Neural cell (in vitro differentiated cells): ENCODE measurements at regions not wholly inside any gene's neighbourhood (a gene's known extent, or its start where the extent isn't known, plus 50 kb on each side); places are given as distances from the start of the nearest gene placed in this dataset.

Experiments used
- H2AFZ ChIP-seq: fragments of 200-600, 300-800 bp; sonication (generic), shearing (Covaris generic); 2 replicates; pipeline ENCODE4 v1.6.0; 2014; ENCODE audit warnings: low read depth, mild to moderate bottlenecking, antibody characterized with exemption, low read length, moderate library complexity
- H3F3A ChIP-seq: fragments of 200-600 bp; shearing (Covaris generic); 2 replicates; pipeline ENCODE4 v1.6.1; 2016; ENCODE audit warnings: mild to moderate bottlenecking, moderate library complexity, mixed read lengths, antibody characterized with exemption, low read length; ENCODE audit not compliant: insufficient read depth, poor library complexity, severe bottlenecking
- H3K27ac ChIP-seq: fragments of 200-600, 300-800 bp; sonication (generic), shearing (Covaris generic); 2 replicates; pipeline ENCODE4 v1.5.1; 2014; ENCODE audit warnings: mild to moderate bottlenecking, low read length, moderate library complexity
- H3K27me3 ChIP-seq: fragments of 300-800, 200-600 bp; sonication (generic), shearing (Covaris generic); 2 replicates; pipeline ENCODE4 v1.6.0; 2014; ENCODE audit warnings: mild to moderate bottlenecking, low read depth, low read length, moderate library complexity; ENCODE audit not compliant: insufficient read depth
- H3K36me3 ChIP-seq: fragments of 300-800, 200-600 bp; sonication (generic), shearing (Covaris generic); 2 replicates; pipeline ENCODE4 v1.5.1; 2014; ENCODE audit warnings: mild to moderate bottlenecking, antibody characterized with exemption, low read length, moderate library complexity; ENCODE audit not compliant: insufficient read depth
- H3K4me2 ChIP-seq: fragments of 300-800, 200-600 bp; sonication (generic), shearing (Covaris generic); 2 replicates; pipeline ENCODE4 v1.6.0; 2014; ENCODE audit warnings: mild to moderate bottlenecking, low read length
- H3K4me3 ChIP-seq: fragments of 300-800, 200-600 bp; sonication (generic), shearing (Covaris generic); 2 replicates; pipeline ENCODE4 v1.5.1; 2014; ENCODE audit warnings: mild to moderate bottlenecking, low read length, moderate library complexity
- H3K79me2 ChIP-seq: fragments of 200-600 bp; shearing (Covaris generic); replicated peaks from 2 replicates; pipeline ENCODE4 v1.6.0; 2014; ENCODE audit warnings: mild to moderate bottlenecking, low read length, moderate library complexity; ENCODE audit not compliant: insufficient read depth
- H3K9ac ChIP-seq: fragments of 300-800, 200-600 bp; sonication (generic), shearing (Covaris generic); 2 replicates; pipeline ENCODE4 v1.6.1; 2016; ENCODE audit warnings: mild to moderate bottlenecking, low read length, mixed read lengths
- H3K9me2 ChIP-seq: fragments of 200-600 bp; shearing (Covaris generic); 2 replicates; pipeline ENCODE4 v1.6.1; 2016; ENCODE audit warnings: mild to moderate bottlenecking, low read length, mixed read lengths; ENCODE audit not compliant: insufficient read depth
- H3K9me3 ChIP-seq: fragments of 200-600, 300-800 bp; sonication (generic), shearing (Covaris generic); 2 replicates; pipeline ENCODE4 v1.6.1; 2016; ENCODE audit warnings: mild to moderate bottlenecking, mixed run types, low read length, moderate library complexity, mixed read lengths
- H4K20me1 ChIP-seq: fragments of 200-600 bp; shearing (Covaris generic); 2 replicates; pipeline ENCODE4 v1.6.1; 2016; ENCODE audit warnings: mild to moderate bottlenecking, mixed run types; ENCODE audit not compliant: insufficient read depth
- EP300 ChIP-seq: fragments of 450-650 bp; conservative IDR thresholded peaks from 2 replicates; pipeline ENCODE4 v1.6.1; 2014; ENCODE audit warnings: antibody characterized with exemption, mild to moderate bottlenecking, moderate library complexity; ENCODE audit not compliant: poor library complexity, severe bottlenecking
- EZH2 ChIP-seq: fragments of 200-600, 300-800 bp; shearing (Covaris generic), sonication (generic); IDR thresholded peaks from 2 replicates; pipeline ENCODE4 v1.6.1; 2014; ENCODE audit warnings: antibody characterized with exemption, low read length, borderline replicate concordance, mild to moderate bottlenecking; ENCODE audit not compliant: insufficient read depth, poor library complexity, severe bottlenecking
- MXI1 ChIP-seq: fragments of 450-650 bp; conservative IDR thresholded peaks from 2 replicates; pipeline ENCODE4 v1.6.1; 2014; ENCODE audit warnings: antibody characterized with exemption, mild to moderate bottlenecking; ENCODE audit not compliant: poor library complexity, severe bottlenecking
- POLR2AphosphoS5 ChIP-seq: IDR thresholded peaks from 2 replicates; pipeline ENCODE4 v1.6.1; 2012
- RAD21 ChIP-seq: fragments of 450-650 bp; conservative IDR thresholded peaks from 2 replicates; pipeline ENCODE4 v1.6.1; 2014; ENCODE audit warnings: antibody characterized with exemption, mild to moderate bottlenecking, moderate library complexity
- SMC3 ChIP-seq: fragments of 450-650 bp; conservative IDR thresholded peaks from 2 replicates; pipeline ENCODE4 v1.6.1; 2014; ENCODE audit warnings: antibody characterized with exemption, mild to moderate bottlenecking, moderate library complexity; ENCODE audit not compliant: poor library complexity
- TAF1 ChIP-seq: IDR thresholded peaks from 2 replicates; pipeline ENCODE4 v1.6.1; 2012; ENCODE audit warnings: low read depth
- TF ChIP-seq, protein P1 (sequence below): IDR thresholded peaks from 2 replicates; pipeline ENCODE4 v1.6.1; 2012; ENCODE audit warnings: borderline replicate concordance
- TF ChIP-seq, protein P2 (sequence below): fragments of 450-650 bp; IDR thresholded peaks from 2 replicates; pipeline ENCODE4 v1.5.1; 2014; ENCODE audit warnings: antibody characterized with exemption, mild to moderate bottlenecking, moderate library complexity; ENCODE audit not compliant: poor library complexity, severe bottlenecking

DNA sequence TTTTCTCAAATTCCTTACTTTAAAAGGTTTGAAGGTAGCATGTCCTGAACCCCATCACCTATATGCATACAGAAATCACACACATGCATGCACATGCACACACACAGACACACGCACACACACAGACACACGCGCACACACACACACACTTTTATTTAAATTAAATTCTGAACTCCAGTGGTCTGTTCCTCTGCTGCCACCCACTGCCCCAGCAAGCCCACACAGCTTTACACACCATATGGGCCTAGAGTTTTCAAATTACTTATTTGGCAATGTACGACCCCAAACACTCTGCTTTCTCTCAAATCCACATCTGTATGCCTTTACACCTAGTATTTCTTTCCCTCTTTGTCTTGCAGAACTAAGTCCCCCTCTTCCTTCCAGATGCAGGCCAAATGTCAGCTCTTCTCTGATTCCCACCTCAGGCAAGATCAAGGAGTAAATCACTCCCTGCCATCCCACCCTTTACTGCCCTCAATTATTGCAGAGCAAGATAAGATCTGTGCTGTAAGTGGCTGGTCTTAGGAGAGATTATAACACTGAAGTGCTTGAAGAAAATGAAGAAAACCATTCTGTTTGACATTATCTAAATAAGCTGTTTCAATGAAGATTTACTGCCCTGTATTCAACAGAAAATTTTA, 429.9 kb upstream of the CXADR start:
- no peaks in the 10 kb centered on the region for H3K27me3 ChIP-seq
- H3K9me2 ChIP-seq = no peaks in the 10 kb centered on the region
- H3K9ac ChIP-seq = no peak overlapping the region
- H3K79me2 ChIP-seq = no peaks in the 10 kb centered on the region
- no peaks in the 10 kb centered on the region for H4K20me1 ChIP-seq
- H2AFZ ChIP-seq = no peak overlapping the region
- no peaks in the 10 kb centered on the region for H3K36me3 ChIP-seq
- no peak overlapping the region for H3K4me3 ChIP-seq
- H3K27ac ChIP-seq = no peak overlapping the region
- H3F3A ChIP-seq = no peaks in the 10 kb centered on the region
- TF ChIP-seq MXI1 (no peak), EZH2 (no peak), SMC3 (no peak), TAF1 (no peak), RAD21 (no peak), EP300 (no peak), POLR2AphosphoS5 (no peak)
- TF ChIP-seq, protein P1, sequence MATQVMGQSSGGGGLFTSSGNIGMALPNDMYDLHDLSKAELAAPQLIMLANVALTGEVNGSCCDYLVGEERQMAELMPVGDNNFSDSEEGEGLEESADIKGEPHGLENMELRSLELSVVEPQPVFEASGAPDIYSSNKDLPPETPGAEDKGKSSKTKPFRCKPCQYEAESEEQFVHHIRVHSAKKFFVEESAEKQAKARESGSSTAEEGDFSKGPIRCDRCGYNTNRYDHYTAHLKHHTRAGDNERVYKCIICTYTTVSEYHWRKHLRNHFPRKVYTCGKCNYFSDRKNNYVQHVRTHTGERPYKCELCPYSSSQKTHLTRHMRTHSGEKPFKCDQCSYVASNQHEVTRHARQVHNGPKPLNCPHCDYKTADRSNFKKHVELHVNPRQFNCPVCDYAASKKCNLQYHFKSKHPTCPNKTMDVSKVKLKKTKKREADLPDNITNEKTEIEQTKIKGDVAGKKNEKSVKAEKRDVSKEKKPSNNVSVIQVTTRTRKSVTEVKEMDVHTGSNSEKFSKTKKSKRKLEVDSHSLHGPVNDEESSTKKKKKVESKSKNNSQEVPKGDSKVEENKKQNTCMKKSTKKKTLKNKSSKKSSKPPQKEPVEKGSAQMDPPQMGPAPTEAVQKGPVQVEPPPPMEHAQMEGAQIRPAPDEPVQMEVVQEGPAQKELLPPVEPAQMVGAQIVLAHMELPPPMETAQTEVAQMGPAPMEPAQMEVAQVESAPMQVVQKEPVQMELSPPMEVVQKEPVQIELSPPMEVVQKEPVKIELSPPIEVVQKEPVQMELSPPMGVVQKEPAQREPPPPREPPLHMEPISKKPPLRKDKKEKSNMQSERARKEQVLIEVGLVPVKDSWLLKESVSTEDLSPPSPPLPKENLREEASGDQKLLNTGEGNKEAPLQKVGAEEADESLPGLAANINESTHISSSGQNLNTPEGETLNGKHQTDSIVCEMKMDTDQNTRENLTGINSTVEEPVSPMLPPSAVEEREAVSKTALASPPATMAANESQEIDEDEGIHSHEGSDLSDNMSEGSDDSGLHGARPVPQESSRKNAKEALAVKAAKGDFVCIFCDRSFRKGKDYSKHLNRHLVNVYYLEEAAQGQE = no peak
- TF ChIP-seq, protein P2, sequence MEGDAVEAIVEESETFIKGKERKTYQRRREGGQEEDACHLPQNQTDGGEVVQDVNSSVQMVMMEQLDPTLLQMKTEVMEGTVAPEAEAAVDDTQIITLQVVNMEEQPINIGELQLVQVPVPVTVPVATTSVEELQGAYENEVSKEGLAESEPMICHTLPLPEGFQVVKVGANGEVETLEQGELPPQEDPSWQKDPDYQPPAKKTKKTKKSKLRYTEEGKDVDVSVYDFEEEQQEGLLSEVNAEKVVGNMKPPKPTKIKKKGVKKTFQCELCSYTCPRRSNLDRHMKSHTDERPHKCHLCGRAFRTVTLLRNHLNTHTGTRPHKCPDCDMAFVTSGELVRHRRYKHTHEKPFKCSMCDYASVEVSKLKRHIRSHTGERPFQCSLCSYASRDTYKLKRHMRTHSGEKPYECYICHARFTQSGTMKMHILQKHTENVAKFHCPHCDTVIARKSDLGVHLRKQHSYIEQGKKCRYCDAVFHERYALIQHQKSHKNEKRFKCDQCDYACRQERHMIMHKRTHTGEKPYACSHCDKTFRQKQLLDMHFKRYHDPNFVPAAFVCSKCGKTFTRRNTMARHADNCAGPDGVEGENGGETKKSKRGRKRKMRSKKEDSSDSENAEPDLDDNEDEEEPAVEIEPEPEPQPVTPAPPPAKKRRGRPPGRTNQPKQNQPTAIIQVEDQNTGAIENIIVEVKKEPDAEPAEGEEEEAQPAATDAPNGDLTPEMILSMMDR = no peak
- H3K4me2 ChIP-seq = no peak overlapping the region
- no peaks in the 10 kb centered on the region for H3K9me3 ChIP-seq

DNA sequence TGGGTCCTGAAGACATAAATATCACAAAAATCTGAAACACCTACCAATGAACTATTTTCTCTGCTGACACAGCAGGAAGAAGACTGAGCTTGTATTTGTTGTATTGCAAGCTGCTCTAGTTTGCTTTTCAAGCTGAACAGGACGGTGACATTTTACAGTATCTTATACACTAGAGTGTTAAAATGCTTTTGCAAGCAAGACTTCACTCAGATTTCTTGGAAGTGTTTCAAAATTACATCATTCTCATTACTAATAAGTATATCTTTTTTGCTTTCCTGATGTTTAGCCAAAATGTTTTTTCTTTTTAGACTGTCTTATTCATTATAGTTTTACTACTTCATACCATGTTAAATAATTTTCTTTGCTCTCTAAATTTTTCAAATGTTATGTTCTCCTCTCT, 427.1 kb upstream of the CXADR start:
- Histone ChIP-seq H4K20me1 (no peaks in the 10 kb centered on the region), H3K9ac (no peak overlapping the region), H3K36me3 (no peaks in the 10 kb centered on the region), H3K4me2 (no peak overlapping the region), H3K9me3 (no peaks in the 10 kb centered on the region), H3K27me3 (no peaks in the 10 kb centered on the region), H3K27ac (no peak overlapping the region), H3K79me2 (no peaks in the 10 kb centered on the region), H3F3A (no peaks in the 10 kb centered on the region), H3K9me2 (no peaks in the 10 kb centered on the region), H3K4me3 (no peak overlapping the region), H2AFZ (no peak overlapping the region)
- TF ChIP-seq EZH2 = no peak
- no peak for TF ChIP-seq TAF1
- TF ChIP-seq RAD21 = no peak
- TF ChIP-seq MXI1 = no peak
- no peak for TF ChIP-seq SMC3
- TF ChIP-seq, protein P1 = no peak
- TF ChIP-seq, protein P2 = no peak
- no peak for TF ChIP-seq EP300
- no peak for TF ChIP-seq POLR2AphosphoS5
